ENCODE measurements at regions not wholly inside any gene's neighbourhood (a gene's known extent, or its start where the extent isn't known, plus 50 kb on each side); places are given as distances from the start of the nearest gene placed in this dataset.

DNA sequence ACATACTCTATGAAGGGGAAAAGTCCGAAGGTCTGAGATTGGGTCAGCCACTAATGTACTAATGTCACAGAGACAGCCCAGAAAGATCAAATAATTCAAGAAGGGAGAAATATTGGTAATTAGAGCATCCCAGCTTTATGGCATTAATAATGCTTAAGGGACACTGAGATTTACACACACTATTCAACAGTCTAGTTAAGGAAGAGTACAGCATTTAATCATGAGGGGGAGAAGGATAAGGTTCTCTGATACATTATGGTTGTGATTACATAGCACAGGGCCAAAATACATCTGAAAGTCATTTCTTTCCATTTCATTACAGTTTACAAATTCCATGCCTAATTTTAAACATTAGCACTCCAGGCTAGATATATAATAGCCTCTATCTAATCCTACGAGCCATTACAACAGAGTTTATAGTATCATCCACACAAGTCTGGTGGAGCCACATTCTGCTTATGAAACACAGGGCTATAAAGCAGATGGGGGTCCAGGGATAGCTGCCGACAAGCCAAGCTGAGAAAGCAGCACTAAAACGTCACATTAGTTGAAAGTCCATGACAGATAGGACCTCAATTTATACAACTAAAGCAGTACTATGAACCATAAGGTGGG lies 108.0 kb upstream of the GRIA3 start:
- H3K27ac Mint-ChIP-seq, result no peak overlapping the region
- no peaks in the 10 kb centered on the region for H3K79me2 ChIP-seq (ENCODE audit: control insufficient read depth, insufficient read depth, low read length)
- no peaks in the 10 kb centered on the region for H3K27me3 Mint-ChIP-seq
- H3K27me3 ChIP-seq (replicated peaks in 1 of 4; ENCODE audit: control extremely low read depth in 1 of 4, control insufficient read depth in 3 of 4, insufficient read depth in 4 of 4, low read length in 3 of 4), result no peaks in the 10 kb centered on the region
- no peak overlapping the region for H3K4me2 ChIP-seq (replicated peaks; ENCODE audit: low read depth, low read length, poor library complexity, severe bottlenecking)
- TF ChIP-seq EZH2 (IDR thresholded peaks at IDR 0.05; ENCODE audit: borderline replicate concordance, insufficient read depth, low read depth, low read length, poor library complexity, severe bottlenecking), result no peak
- TF ChIP-seq, protein P1, sequence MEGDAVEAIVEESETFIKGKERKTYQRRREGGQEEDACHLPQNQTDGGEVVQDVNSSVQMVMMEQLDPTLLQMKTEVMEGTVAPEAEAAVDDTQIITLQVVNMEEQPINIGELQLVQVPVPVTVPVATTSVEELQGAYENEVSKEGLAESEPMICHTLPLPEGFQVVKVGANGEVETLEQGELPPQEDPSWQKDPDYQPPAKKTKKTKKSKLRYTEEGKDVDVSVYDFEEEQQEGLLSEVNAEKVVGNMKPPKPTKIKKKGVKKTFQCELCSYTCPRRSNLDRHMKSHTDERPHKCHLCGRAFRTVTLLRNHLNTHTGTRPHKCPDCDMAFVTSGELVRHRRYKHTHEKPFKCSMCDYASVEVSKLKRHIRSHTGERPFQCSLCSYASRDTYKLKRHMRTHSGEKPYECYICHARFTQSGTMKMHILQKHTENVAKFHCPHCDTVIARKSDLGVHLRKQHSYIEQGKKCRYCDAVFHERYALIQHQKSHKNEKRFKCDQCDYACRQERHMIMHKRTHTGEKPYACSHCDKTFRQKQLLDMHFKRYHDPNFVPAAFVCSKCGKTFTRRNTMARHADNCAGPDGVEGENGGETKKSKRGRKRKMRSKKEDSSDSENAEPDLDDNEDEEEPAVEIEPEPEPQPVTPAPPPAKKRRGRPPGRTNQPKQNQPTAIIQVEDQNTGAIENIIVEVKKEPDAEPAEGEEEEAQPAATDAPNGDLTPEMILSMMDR (IDR thresholded peaks at IDR 0.05), result no peak
- no peak overlapping the region for H2AFZ ChIP-seq (ENCODE audit: insufficient read depth, low read depth, low read length, poor library complexity, severe bottlenecking)
- no peaks in the 10 kb centered on the region for H3K9me3 ChIP-seq (ENCODE audit: control extremely low read depth in 1 of 3, control insufficient read depth in 2 of 3, insufficient read depth in 1 of 3, low read length in 2 of 3)
- no CpG with 5 or more reads among the region's 4 CpGs for WGBS (ENCODE audit: insufficient coverage)
- DNase-seq (no peak), ATAC-seq (ENCODE audit: low read depth) (no peak)
- intact Hi-C loops (cut with micrococcal nuclease), result no loop called here
- no peak overlapping the region for H3K4me3 ChIP-seq (ENCODE audit: control extremely low read depth in 1 of 5, extremely low read depth in 1 of 5, insufficient read depth in 1 of 5, low read depth in 2 of 5, low read length in 4 of 5)
- H3K9me3 Mint-ChIP-seq (ENCODE audit: insufficient read depth), result no peaks in the 10 kb centered on the region
- no peaks in the 10 kb centered on the region for H3K36me3 ChIP-seq (replicated peaks in 1 of 2; ENCODE audit: control extremely low read depth in 1 of 2, control insufficient read depth in 1 of 2, extremely low read depth in 1 of 2, insufficient read depth in 2 of 2, low read length in 1 of 2)
- H3K4me1 ChIP-seq (ENCODE audit: control insufficient read depth in 2 of 2, insufficient read depth in 2 of 2, low read length in 2 of 2), result no peaks in the 10 kb centered on the region
- ChIA-PET POLR2A (no interaction called here), CTCF (no interaction called here)
- no peaks in the 10 kb centered on the region for H4K20me1 ChIP-seq (ENCODE audit: control insufficient read depth, insufficient read depth, low read length, poor library complexity, severe bottlenecking)
- no peak overlapping the region for H3K4me3 Mint-ChIP-seq
- H3K9ac ChIP-seq (ENCODE audit: low read length), result no peak overlapping the region
- no peaks in the 10 kb centered on the region for H3K4me1 Mint-ChIP-seq
- H3K27ac ChIP-seq (ENCODE audit: low read length in 2 of 2), result no peak overlapping the region

DNA sequence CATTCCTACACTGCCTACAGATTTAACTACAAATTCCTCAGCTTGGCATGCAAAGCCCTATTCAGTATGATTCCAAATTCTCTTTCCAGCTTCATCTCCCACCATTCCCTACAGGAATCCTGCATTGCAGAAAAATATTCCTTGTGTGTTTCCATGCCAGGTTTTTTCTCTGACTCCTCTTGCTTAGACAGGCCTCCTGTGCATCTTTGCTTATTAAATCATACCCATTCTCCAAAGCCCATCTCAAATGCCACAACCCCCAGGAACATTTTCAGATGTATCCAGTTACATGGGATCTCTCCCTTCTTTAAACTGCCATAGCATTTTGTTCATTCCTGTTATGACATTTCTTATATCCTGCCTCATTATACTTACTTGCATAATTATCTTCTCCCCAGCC lies 106.4 kb upstream of the GRIA3 start:
- H3K36me3 ChIP-seq (replicated peaks in 1 of 2; ENCODE audit: control extremely low read depth in 1 of 2, control insufficient read depth in 1 of 2, extremely low read depth in 1 of 2, insufficient read depth in 2 of 2, low read length in 1 of 2), result no peaks in the 10 kb centered on the region
- no peaks in the 10 kb centered on the region for H3K4me1 ChIP-seq (ENCODE audit: control insufficient read depth in 2 of 2, insufficient read depth in 2 of 2, low read length in 2 of 2)
- intact Hi-C loops (cut with micrococcal nuclease), result no loop called here
- H3K9ac ChIP-seq (ENCODE audit: low read length), result no peak overlapping the region
- H3K27me3 ChIP-seq (replicated peaks in 1 of 4; ENCODE audit: control extremely low read depth in 1 of 4, control insufficient read depth in 3 of 4, insufficient read depth in 4 of 4, low read length in 3 of 4), result no peaks in the 10 kb centered on the region
- DNase-seq (no peak), ATAC-seq (ENCODE audit: low read depth) (no peak)
- no peaks in the 10 kb centered on the region for H4K20me1 ChIP-seq (ENCODE audit: control insufficient read depth, insufficient read depth, low read length, poor library complexity, severe bottlenecking)
- no peak overlapping the region for H3K4me3 ChIP-seq (ENCODE audit: control extremely low read depth in 1 of 5, extremely low read depth in 1 of 5, insufficient read depth in 1 of 5, low read depth in 2 of 5, low read length in 4 of 5)
- POLR2A ChIA-PET, result no interaction called here
- no peaks in the 10 kb centered on the region for H3K9me3 ChIP-seq (ENCODE audit: control extremely low read depth in 1 of 3, control insufficient read depth in 2 of 3, insufficient read depth in 1 of 3, low read length in 2 of 3)
- no peak overlapping the region for H2AFZ ChIP-seq (ENCODE audit: insufficient read depth, low read depth, low read length, poor library complexity, severe bottlenecking)
- no peak overlapping the region for H3K27ac ChIP-seq (ENCODE audit: low read length in 2 of 2)
- Mint-ChIP-seq H3K4me3 (no peak overlapping the region), H3K27ac (no peak overlapping the region), H3K9me3 (ENCODE audit: insufficient read depth) (no peaks in the 10 kb centered on the region), H3K4me1 (no peaks in the 10 kb centered on the region), H3K27me3 (no peaks in the 10 kb centered on the region)
- TF ChIP-seq EZH2 (IDR thresholded peaks at IDR 0.05; ENCODE audit: borderline replicate concordance, insufficient read depth, low read depth, low read length, poor library complexity, severe bottlenecking), result no peak
- TF ChIP-seq, protein P1 (IDR thresholded peaks at IDR 0.05), result no peak
- CTCF ChIA-PET, result no interaction called here
- H3K4me2 ChIP-seq (replicated peaks; ENCODE audit: low read depth, low read length, poor library complexity, severe bottlenecking), result no peak overlapping the region
- no peaks in the 10 kb centered on the region for H3K79me2 ChIP-seq (ENCODE audit: control insufficient read depth, insufficient read depth, low read length)

All from B cell (primary cell).